ENCODE measurements at regions not wholly inside any gene's neighbourhood (a gene's known extent, or its start where the extent isn't known, plus 50 kb on each side); places are given as distances from the start of the nearest gene placed in this dataset.
A peak's percentile ranks its signal among the peaks of the same experiment; 100 is the strongest.
"Not testable (repeated sequence)": the region's sequence is repeated elsewhere in the genome, so short reads cannot be mapped to it uniquely, and the experiment has no call there.

DNA sequence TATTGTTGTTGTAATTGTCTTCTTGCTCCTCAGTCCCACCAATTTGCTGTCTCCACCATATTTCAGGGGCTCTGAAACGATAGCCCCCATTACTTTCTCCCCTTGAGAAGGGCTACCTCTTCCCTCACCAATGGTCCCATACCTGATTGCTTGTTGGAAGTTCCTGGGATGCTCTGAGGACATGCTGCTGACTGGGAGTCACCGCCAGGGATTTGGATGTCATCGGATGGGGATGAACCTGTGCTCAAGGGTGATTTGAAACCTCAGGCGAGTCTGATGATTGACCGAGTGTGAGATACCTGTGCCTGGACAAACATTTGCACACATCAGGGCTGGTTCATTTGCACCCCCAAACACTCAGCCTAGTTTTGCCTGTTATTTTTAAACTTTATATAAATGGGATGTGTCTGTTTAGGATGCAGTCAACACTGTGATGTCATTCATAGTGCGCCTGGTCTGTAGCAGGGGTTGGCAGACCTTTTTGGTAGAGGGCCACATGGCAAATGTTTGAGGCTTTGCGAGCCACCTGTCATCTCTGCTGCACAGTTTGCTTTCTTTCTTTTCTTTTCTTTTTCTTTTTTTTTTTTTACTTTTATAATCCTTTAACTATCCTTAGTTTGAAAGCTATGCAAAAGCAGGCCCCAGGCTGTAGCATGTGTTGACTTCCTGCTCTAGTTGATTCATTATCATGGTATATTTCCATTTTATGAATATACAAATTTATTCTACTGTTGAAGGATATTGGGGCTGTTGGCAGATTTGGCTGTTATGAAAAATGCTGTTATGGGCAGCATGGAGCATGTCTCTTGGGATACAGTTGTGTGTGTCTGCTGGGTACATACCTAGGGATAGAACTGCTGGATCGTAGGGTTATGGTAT, 118.5 kb upstream of the PHACTR3 start:
- TF ChIP-seq, protein P1, sequence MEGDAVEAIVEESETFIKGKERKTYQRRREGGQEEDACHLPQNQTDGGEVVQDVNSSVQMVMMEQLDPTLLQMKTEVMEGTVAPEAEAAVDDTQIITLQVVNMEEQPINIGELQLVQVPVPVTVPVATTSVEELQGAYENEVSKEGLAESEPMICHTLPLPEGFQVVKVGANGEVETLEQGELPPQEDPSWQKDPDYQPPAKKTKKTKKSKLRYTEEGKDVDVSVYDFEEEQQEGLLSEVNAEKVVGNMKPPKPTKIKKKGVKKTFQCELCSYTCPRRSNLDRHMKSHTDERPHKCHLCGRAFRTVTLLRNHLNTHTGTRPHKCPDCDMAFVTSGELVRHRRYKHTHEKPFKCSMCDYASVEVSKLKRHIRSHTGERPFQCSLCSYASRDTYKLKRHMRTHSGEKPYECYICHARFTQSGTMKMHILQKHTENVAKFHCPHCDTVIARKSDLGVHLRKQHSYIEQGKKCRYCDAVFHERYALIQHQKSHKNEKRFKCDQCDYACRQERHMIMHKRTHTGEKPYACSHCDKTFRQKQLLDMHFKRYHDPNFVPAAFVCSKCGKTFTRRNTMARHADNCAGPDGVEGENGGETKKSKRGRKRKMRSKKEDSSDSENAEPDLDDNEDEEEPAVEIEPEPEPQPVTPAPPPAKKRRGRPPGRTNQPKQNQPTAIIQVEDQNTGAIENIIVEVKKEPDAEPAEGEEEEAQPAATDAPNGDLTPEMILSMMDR (IDR thresholded peaks at IDR 0.05): no peak
- TF ChIP-seq POLR2AphosphoS5 (IDR thresholded peaks at IDR 0.05; ENCODE audit: insufficient read depth in 1 of 2, low read depth in 1 of 2) (no peak), POLR2A (IDR thresholded peaks at IDR 0.05) (no peak)
- Histone ChIP-seq H3K27me3 (no peaks in the 10 kb centered on the region), H3K4me1 (no peaks in the 10 kb centered on the region), H3K4me3 (no peak overlapping the region), H3K9me3 (no peaks in the 10 kb centered on the region), H3K27ac (no peak overlapping the region), H3K36me3 (no peaks in the 10 kb centered on the region)
- intact Hi-C loops (cut with DNase I): no loop called here
- DNase-seq (ENCODE audit: extremely low spot score in 2 of 2): peak in 1 of 2 donors; percentile 77

- H3K27me3 ChIP-seq; H3K36me3 ChIP-seq; DNase-seq (ENCODE audit: extremely low spot score in 2 of 2); H3K9me3 ChIP-seq; H3K27ac ChIP-seq; H3K4me1 ChIP-seq; intact Hi-C loops (cut with DNase I); H3K4me3 ChIP-seq: not testable (repeated sequence)
Measured at GRCh38 chr20:59488459-59488858, 115.9 kb upstream of the PHACTR3 start.

GRCh38 chr20:59490196-59491004, 113.9 kb upstream of the PHACTR3 start:
- DNase-seq (ENCODE audit: extremely low spot score in 2 of 2); H3K9me3 ChIP-seq; H3K4me1 ChIP-seq; H3K36me3 ChIP-seq; H3K27me3 ChIP-seq; intact Hi-C loops (cut with DNase I); H3K4me3 ChIP-seq; H3K27ac ChIP-seq: not testable (repeated sequence)

DNA sequence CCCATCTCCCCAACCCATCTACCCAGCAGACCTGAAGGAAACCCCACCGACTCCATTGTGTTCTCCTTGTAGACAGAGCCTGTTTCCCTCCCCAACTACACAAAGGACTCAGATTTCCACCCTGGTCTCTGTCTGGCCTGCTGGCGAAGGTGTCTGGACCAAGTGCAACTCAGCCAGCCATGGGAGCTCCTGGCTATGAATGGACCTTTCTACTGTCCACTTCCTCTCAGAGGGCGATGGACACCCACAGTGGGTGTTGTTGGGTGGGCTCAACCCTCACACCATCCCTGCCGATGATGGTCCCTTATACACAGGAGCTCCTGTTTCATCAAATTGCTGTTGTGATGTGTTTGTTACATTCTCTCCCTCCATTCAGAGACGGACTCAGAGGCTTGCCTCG, 112.5 kb upstream of the PHACTR3 start:
- DNase-seq (ENCODE audit: extremely low spot score in 2 of 2): no peak
- intact Hi-C loops (cut with DNase I): no loop called here
- no peaks in the 10 kb centered on the region for H3K27me3 ChIP-seq

DNA sequence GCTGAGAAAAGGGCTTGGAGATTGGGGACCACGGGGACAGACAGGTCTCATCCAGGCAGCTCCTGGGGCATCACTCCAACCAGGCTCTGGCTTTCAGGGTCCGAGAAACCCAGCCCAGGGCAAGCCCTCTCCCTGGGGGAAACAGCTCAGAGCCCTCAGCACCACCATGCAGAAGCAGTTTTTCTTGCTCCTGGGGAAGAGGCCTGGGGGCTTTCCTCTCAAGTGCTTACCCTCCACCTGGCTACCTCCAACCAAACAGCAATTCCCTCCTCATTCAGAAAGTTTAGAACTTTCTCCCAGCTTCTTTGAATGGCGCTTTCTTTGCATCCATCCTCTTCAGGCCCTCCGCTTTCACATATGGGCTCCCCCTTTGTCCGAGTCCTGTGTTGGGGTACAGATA, 110.4 kb upstream of the PHACTR3 start:
- no peak for DNase-seq (ENCODE audit: extremely low spot score in 2 of 2)
- intact Hi-C loops (cut with DNase I): no loop called here
- Histone ChIP-seq H3K4me1 (no peaks in the 10 kb centered on the region), H3K27ac (no peak overlapping the region), H3K4me3 (no peak overlapping the region), H3K9me3 (no peaks in the 10 kb centered on the region), H3K36me3 (no peaks in the 10 kb centered on the region), H3K27me3 (no peaks in the 10 kb centered on the region)
- TF ChIP-seq, protein P1 (IDR thresholded peaks at IDR 0.05): no peak
- TF ChIP-seq POLR2A (IDR thresholded peaks at IDR 0.05) (no peak), POLR2AphosphoS5 (IDR thresholded peaks at IDR 0.05; ENCODE audit: insufficient read depth in 1 of 2, low read depth in 1 of 2) (no peak)

More for the DNA sequence above, 112.5 kb upstream of the PHACTR3 start:
- Histone ChIP-seq H3K36me3 (no peaks in the 10 kb centered on the region), H3K4me1 (no peaks in the 10 kb centered on the region), H3K9me3 (no peaks in the 10 kb centered on the region), H3K4me3 (no peak overlapping the region), H3K27ac (no peak overlapping the region)
- no peak for TF ChIP-seq POLR2A (IDR thresholded peaks at IDR 0.05)
- TF ChIP-seq, protein P1 (IDR thresholded peaks at IDR 0.05): no peak
- TF ChIP-seq POLR2AphosphoS5 (IDR thresholded peaks at IDR 0.05; ENCODE audit: insufficient read depth in 1 of 2, low read depth in 1 of 2): no peak

- Histone ChIP-seq H3K4me1 (no peaks in the 10 kb centered on the region), H3K9me3 (no peaks in the 10 kb centered on the region), H3K36me3 (no peaks in the 10 kb centered on the region), H3K27me3 (no peaks in the 10 kb centered on the region), H3K27ac (no peak overlapping the region), H3K4me3 (no peak overlapping the region)
- intact Hi-C loops (cut with DNase I): no loop called here
- no peak for DNase-seq (ENCODE audit: extremely low spot score in 2 of 2)
- no peak for TF ChIP-seq POLR2AphosphoS5 (IDR thresholded peaks at IDR 0.05; ENCODE audit: insufficient read depth in 1 of 2, low read depth in 1 of 2)
- TF ChIP-seq, protein P1 (IDR thresholded peaks at IDR 0.05): no peak
Measured at GRCh38 chr20:59495166-59495565, 109.2 kb upstream of the PHACTR3 start.

All from vagina (tissue), 2 donors.